IMR-90 (cell line): ENCODE measurements at regions not wholly inside any gene's neighbourhood (a gene's known extent, or its start where the extent isn't known, plus 50 kb on each side); places are given as distances from the start of the nearest gene placed in this dataset.

Experiments
- ATAC-seq: fragments of 200-7000 bp; cut with Tn5 transposase; 2 replicates; pipeline ENCODE4 v1.9.1; 2020; ENCODE audit warnings: low read depth, mild to moderate bottlenecking, moderate library complexity
- BruUV-seq: library from RNA; stranded (reverse); fragments of 400-500 nt; replicated peaks from 2 replicates; lab custom pipeline; 2021; lab: Mats Ljungman, UMichigan
- CTCF ChIA-PET: fragments of 300-600 bp; formaldehyde crosslinking; extraction: SDS; loops from one replicate; lab custom pipeline; 2021; ENCODE audit warnings: antibody characterized with exemption; lab: Yijun Ruan, JAX
- POLR2A ChIA-PET: fragments of 300-600 bp; sonication (Branson Sonifier 250); formaldehyde crosslinking; loops from one replicate; lab custom pipeline; 2022; ENCODE audit warnings: antibody characterized with exemption; ENCODE audit not compliant: unreplicated experiment; lab: Charles Lee
- DNase-seq: peaks from one replicate; pipeline ENCODE4 v3.0.0; 2013
- H2AFZ ChIP-seq: replicated peaks from 2 replicates; pipeline ENCODE3; 2013; ENCODE audit warnings: low read length, mild to moderate bottlenecking; ENCODE audit not compliant: poor library complexity
- H2AK5ac ChIP-seq: 2 replicates; pipeline ENCODE4 v1.6.1; 2013; ENCODE audit warnings: low read depth, low read length, inconsistent platforms
- H2AK9ac ChIP-seq: replicated peaks from 2 replicates; pipeline ENCODE3; 2013; ENCODE audit warnings: mild to moderate bottlenecking, low read depth, low read length, moderate library complexity; ENCODE audit not compliant: poor library complexity
- H2BK120ac ChIP-seq: 2 replicates; pipeline ENCODE4 v1.6.1; 2013; ENCODE audit warnings: low read depth, low read length, inconsistent platforms
- H2BK15ac ChIP-seq: 3 replicates; pipeline ENCODE4 v1.6.1; 2013; ENCODE audit warnings: low read depth, low read length, inconsistent platforms
- H2BK20ac ChIP-seq: 2 replicates; pipeline ENCODE4 v1.6.1; 2013; ENCODE audit warnings: low read depth, mild to moderate bottlenecking, inconsistent platforms, low read length, moderate library complexity
- H2BK5ac ChIP-seq: 2 replicates; pipeline ENCODE4 v1.6.1; 2013; ENCODE audit warnings: mild to moderate bottlenecking, low read depth, low read length, inconsistent platforms; ENCODE audit not compliant: poor library complexity, severe bottlenecking
- H3K14ac ChIP-seq: replicated peaks from 2 replicates; pipeline ENCODE4 v1.6.1; 2013; ENCODE audit warnings: low read depth, low read length, inconsistent platforms
- H3K18ac ChIP-seq: 2 replicates; pipeline ENCODE4 v1.6.1; 2013; ENCODE audit warnings: low read depth, low read length, control low read depth
- H3K23ac ChIP-seq: 2 replicates; pipeline ENCODE4 v1.6.1; 2013; ENCODE audit warnings: low read depth, low read length, inconsistent platforms
- H3K27ac ChIP-seq: 2 replicates; pipeline ENCODE4 v1.5.1; 2013; ENCODE audit warnings: mild to moderate bottlenecking, control low read depth, low read length; ENCODE audit not compliant: insufficient read depth
- H3K27me3 ChIP-seq: 2 replicates; pipeline ENCODE4 v1.6.1; 2013; ENCODE audit warnings: low read length; ENCODE audit not compliant: control insufficient read depth, insufficient read depth
- H3K36me3 ChIP-seq: 2 replicates; pipeline ENCODE4 v1.6.1; 2013; ENCODE audit warnings: low read length, mixed read lengths; ENCODE audit not compliant: control insufficient read depth, insufficient read depth
- H3K4ac ChIP-seq: 2 replicates; pipeline ENCODE4 v1.6.1; 2013; ENCODE audit warnings: low read depth, low read length, inconsistent platforms
- H3K4me1 ChIP-seq: 2 replicates; pipeline ENCODE4 v1.6.1; 2013; ENCODE audit warnings: low read length, mixed read lengths; ENCODE audit not compliant: control insufficient read depth, insufficient read depth
- H3K4me2 ChIP-seq: 2 replicates; pipeline ENCODE4 v1.6.1; 2013; ENCODE audit warnings: low read depth, mild to moderate bottlenecking, control low read depth, low read length, moderate library complexity
- H3K4me3 ChIP-seq: 2 replicates; pipeline ENCODE4 v1.5.1; 2013; ENCODE audit warnings: low read depth, mild to moderate bottlenecking, control low read depth, low read length, moderate library complexity; ENCODE audit not compliant: insufficient read depth
- H3K56ac ChIP-seq: 2 replicates; pipeline ENCODE4 v1.6.1; 2013; ENCODE audit warnings: low read length, inconsistent platforms; ENCODE audit not compliant: insufficient read depth; ENCODE audit errors: extremely low read depth
- H3K79me1 ChIP-seq, 2 experiments: 2 replicates each; pipeline ENCODE4 v1.6.1; 2013; ENCODE audit warnings: low read length in 2 of 2, inconsistent platforms in 1 of 2, low read depth in 1 of 2
- H3K9ac ChIP-seq: 2 replicates; pipeline ENCODE4 v1.6.1; 2013; ENCODE audit warnings: low read depth, low read length, control low read depth
- H3K9me1 ChIP-seq: 2 replicates; pipeline ENCODE4 v1.6.1; 2013; ENCODE audit warnings: low read length, inconsistent platforms; ENCODE audit not compliant: insufficient read depth
- H3K9me3 ChIP-seq: 2 replicates; pipeline ENCODE4 v1.6.1; 2013; ENCODE audit warnings: low read length; ENCODE audit not compliant: control insufficient read depth, insufficient read depth
- H4K20me1 ChIP-seq: 2 replicates; pipeline ENCODE4 v1.6.1; 2013; ENCODE audit warnings: low read length, inconsistent platforms; ENCODE audit not compliant: insufficient read depth
- H4K5ac ChIP-seq: 2 replicates; pipeline ENCODE4 v1.6.1; 2013; ENCODE audit warnings: mild to moderate bottlenecking, low read depth, low read length, control low read depth
- H4K8ac ChIP-seq, 2 experiments: 2 replicates each; pipeline ENCODE4 v1.6.1; 2013; ENCODE audit warnings: low read depth in 2 of 2, low read length in 2 of 2, control low read depth in 1 of 2, inconsistent platforms in 1 of 2
- H4K91ac ChIP-seq: 2 replicates; pipeline ENCODE4 v1.6.1; 2013; ENCODE audit warnings: low read depth, low read length, inconsistent platforms; ENCODE audit not compliant: insufficient read depth
- FOS ChIP-seq: fragments of 150-350 bp; IDR thresholded peaks from 2 replicates; pipeline ENCODE4 v1.6.1; 2016; ENCODE audit warnings: low read depth, low read length
- MAFK ChIP-seq: IDR thresholded peaks from 2 replicates; pipeline ENCODE4 v1.6.1; 2012; ENCODE audit warnings: low read depth, low read length, improper control_type of control experiment
- MXI1 ChIP-seq: IDR thresholded peaks from 2 replicates; pipeline ENCODE4 v1.6.1; 2012; ENCODE audit warnings: low read depth, mild to moderate bottlenecking, low read length, moderate library complexity, borderline replicate concordance
- RFX5 ChIP-seq: IDR thresholded peaks from 2 replicates; pipeline ENCODE4 v1.8.0; 2012; ENCODE audit warnings: low read depth, mild to moderate bottlenecking, low read length, moderate library complexity
- SMC3 ChIP-seq: fragments of 150-350 bp; IDR thresholded peaks from 2 replicates; pipeline ENCODE4 v1.6.1; 2016; ENCODE audit warnings: low read depth, mild to moderate bottlenecking, antibody characterized with exemption, low read length, moderate library complexity
- WGBS, 2 experiments: methylation state at CpG; one replicate each; pipeline versions ENCODE4 v1.1.5 to v1.1.7; 2013; ENCODE audit warnings: missing lambda C conversion rate in 2 of 2; ENCODE audit not compliant: insufficient read length in 1 of 2; ENCODE audit errors: extremely low coverage in 2 of 2; 5-methylcytosine and 5-hydroxymethylcytosine counted together
- dilution Hi-C: fragments of 300-500 bp; cut with HindIII; formaldehyde crosslinking; loops from one replicate; pipeline ENCODE4 v1.14.3; 2018; ENCODE audit warnings: low sequenced_read_pairs; ENCODE audit not compliant: unreplicated experiment
- in situ Hi-C: fragments of 300-500 bp; cut with MboI; formaldehyde crosslinking; loops from 3 replicates; pipeline ENCODE4 v1.14.3; 2019; ENCODE audit warnings: low sequenced_read_pairs, inconsistent platforms, mixed read lengths
- intact Hi-C: fragments of 100-400 bp; cut with micrococcal nuclease; formaldehyde crosslinking; loops from 2 replicates; pipeline ENCODE4 v1.10.0; 2022

DNA sequence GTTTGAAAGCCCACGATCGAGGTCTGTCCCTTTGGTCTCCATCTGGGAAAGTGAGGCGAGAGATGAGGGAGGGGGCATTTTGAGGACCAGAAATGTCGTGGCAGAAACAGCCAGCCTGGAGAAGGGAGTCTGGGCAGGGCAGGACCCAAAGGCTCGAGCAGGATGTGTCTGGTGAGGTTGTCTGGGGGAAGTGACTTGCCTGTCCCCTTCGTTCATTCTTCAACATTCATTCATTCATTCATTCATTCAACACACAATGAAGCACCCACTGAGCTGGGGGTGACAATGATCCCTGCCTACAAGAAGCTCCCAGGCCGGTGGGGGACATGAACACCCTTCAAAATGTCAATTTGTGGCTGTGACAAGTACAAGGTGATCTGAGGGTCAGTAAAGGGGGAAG lies 80.5 kb downstream of the CEBPB start:
- DNase-seq (no peak), ATAC-seq (no peak)
- no peak overlapping the region for H2BK5ac ChIP-seq
- no peaks in the 10 kb centered on the region; the same call in 1 of the 2 replicates for H4K20me1 ChIP-seq
- H3K27me3 ChIP-seq = no peaks in the 10 kb centered on the region
- ChIA-PET POLR2A (no interaction called here), CTCF (no interaction called here)
- peak overlapping the region; percentile 15; the same call in 1 of the 2 replicates for H3K4ac ChIP-seq
- dilution Hi-C loops = no loop called here
- H3K9me1 ChIP-seq = peaks cover 4% of the 10 kb centered on the region
- peaks cover 6% of the 10 kb centered on the region; the same call in 1 of the 2 replicates for H3K4me1 ChIP-seq
- H3K79me1 ChIP-seq = no peaks in the 10 kb centered on the region
- no peak overlapping the region for H3K9ac ChIP-seq
- no peak overlapping the region for H3K4me2 ChIP-seq
- no peak overlapping the region for H3K56ac ChIP-seq
- no peak overlapping the region for H3K18ac ChIP-seq
- H2BK20ac ChIP-seq = peak overlapping the region; percentile 23; the same call in 1 of the 2 replicates
- H3K4me3 ChIP-seq = no peak overlapping the region
- H4K91ac ChIP-seq = no peak overlapping the region
- H4K5ac ChIP-seq = no peak overlapping the region
- H2AK5ac ChIP-seq = peak overlapping the region; percentile 20
- 0 out of 2 replicates have a peak overlapping the region, but pooled peaks have one; percentile 14 for H3K14ac ChIP-seq
- no peaks in the 10 kb centered on the region for H3K9me3 ChIP-seq
- no peak overlapping the region for H3K23ac ChIP-seq
- no peak overlapping the region for H2AFZ ChIP-seq
- H2BK120ac ChIP-seq = no peak overlapping the region
- intact Hi-C loops = no loop called here
- TF ChIP-seq SMC3 (no peak), RFX5 (no peak), MXI1 (no peak), FOS (no peak), MAFK (no peak)
- no peak overlapping the region for H4K8ac ChIP-seq
- BruUV-seq = no TSS peak
- H2AK9ac ChIP-seq = peak overlapping the region; percentile 55
- H3K36me3 ChIP-seq = no peaks in the 10 kb centered on the region
- peak overlapping the region; percentile 2; the same call in 1 of the 3 replicates for H2BK15ac ChIP-seq
- H3K27ac ChIP-seq = no peak overlapping the region
- WGBS, 2 experiments = 100% methylated on average over 2 of the region's 7 CpGs; no CpG with 5 or more reads in 1 of the 2 experiments
- in situ Hi-C loops = no loop called here
